GM18909 (cell line): ENCODE measurements at regions not wholly inside any gene's neighbourhood (a gene's known extent, or its start where the extent isn't known, plus 50 kb on each side); places are given as distances from the start of the nearest gene placed in this dataset.
A peak's percentile ranks its signal among the peaks of the same experiment; 100 is the strongest.
"Not testable (repeated sequence)": the region's sequence is repeated elsewhere in the genome, so short reads cannot be mapped to it uniquely, and the experiment has no call there.

Source experiments
- ATAC-seq: cut with Tn5 transposase; IDR thresholded peaks from one replicate; pipeline ENCODE4 v1.9.1; 2021; ENCODE audit warnings: mild to moderate bottlenecking; ENCODE audit not compliant: unreplicated experiment, poor library complexity

- no peak for ATAC-seq
Measured at GRCh38 chr7:94100723-94101345, 96.7 kb upstream of the BET1 start.

DNA sequence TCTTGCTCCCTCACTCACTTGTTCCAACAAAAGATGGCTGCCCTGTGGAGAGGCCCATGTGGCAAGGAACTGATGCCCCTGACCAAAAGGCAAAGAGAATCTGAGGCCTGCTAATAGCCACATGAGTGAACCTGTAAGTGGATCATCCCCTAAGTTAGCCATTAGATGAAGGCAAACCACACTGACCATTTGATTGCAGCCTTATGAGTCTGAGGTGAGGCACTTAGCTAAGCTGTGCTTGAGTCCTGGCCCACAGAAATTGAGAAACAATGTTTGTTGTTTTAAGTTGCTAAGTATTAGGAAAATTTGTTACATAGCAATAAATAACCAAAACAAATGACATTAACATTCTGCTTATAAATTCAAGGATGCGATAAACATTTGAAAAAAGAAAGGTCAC is 100.1 kb upstream of the BET1 start:
- ATAC-seq: no peak

DNA sequence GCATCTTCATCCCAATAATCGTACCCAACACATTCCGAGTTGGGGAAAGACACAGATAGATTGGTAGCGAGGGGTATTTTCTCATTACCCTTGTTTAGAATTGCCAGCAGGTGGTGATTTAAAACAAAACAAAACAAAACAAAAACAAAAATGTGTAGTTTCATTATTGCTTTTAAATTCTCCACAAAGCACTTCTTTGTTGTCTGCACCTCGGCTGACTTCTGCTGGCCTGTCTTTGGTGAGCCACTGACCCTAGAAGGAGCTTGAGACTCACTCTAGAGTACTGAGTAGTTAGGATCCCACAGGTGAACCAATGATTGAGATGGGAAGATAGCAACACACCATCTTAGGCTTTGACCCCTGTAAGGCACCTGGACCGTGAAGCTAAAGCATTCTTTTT is 105.4 kb upstream of the BET1 start:
- ATAC-seq: no peak

GRCh38 chr7:94111009-94111408 is 106.9 kb upstream of the BET1 start:
- peak; percentile 58 for ATAC-seq

GRCh38 chr7:94115316-94115715 is 111.2 kb upstream of the BET1 start:
- ATAC-seq: no peak

DNA sequence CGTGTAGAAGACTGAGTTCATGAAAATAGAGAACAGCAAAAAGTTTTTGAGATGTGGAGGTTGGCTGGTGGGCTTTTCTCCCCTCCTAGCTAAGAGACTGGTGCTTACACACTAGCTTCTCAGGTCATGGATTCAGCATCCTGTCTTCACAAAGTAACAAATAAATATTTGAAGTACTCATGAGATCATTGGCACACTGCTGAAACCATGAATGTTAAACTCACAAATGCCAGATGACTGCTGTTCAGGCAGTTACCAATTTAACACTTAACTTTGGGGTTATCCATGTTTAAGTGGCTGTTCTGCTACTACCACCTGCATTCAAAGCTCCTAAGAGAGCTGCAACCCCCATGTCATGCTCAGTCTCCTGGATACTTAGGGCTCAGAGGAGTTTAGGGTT is 119.0 kb upstream of the BET1 start:
- no peak for ATAC-seq

GRCh38 chr7:94127026-94127425 is 122.9 kb upstream of the BET1 start:
- no peak for ATAC-seq

GRCh38 chr7:94128072-94128471 is 123.9 kb upstream of the BET1 start:
- ATAC-seq: no peak

DNA sequence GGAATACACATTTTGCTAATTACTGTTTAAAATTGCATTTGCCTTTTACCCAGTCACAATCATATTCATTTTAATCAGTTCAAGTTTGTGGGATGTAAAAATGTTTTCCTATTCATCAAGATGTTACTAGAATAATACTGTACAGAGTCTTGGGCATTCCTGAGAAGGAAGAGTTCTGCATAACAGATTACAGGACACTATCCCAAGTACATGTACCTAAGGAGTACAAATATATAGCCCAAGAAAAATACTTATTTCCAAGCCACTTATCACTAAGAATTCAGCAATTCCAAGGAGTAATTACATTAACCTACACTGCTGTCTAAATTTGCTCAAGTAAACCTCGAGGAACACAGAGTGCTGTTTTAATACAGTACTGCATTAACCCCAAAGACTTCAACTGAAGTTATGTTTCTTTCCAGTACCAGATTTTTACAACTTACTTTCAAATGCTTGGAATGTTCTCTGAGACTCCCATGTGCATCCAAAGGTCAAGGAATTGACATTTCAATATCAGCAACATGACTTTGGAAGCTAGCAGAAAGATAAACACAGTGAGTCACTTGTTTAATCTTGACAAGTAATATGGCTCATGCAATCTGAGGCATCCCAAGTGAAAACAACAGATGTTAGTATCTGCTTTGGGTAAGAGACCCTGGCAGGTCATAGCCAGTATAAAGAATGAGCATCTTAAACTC is 125.4 kb upstream of the BET1 start:
- no peak for ATAC-seq

GRCh38 chr7:94130716-94131115 is 126.6 kb upstream of the BET1 start:
- ATAC-seq: no peak

DNA sequence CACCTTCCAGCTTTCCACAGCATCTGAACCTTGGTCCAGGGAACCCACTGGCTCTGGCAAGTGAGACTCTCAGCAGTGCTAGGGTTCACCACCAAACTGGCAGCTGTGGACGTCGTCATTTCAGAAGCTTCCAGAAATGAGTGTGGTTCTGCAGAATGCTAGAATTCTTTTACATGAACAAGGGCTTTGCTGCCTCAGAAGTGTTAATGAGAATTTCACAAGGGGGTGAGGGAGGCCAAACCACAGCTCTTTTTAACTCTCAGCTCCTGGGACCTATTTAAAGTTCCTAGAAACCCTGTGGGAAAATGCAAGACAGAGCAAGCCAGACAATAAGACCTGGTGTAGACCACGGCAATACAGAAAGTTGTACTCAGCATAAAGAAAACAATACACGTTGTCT is 129.3 kb upstream of the BET1 start:
- ATAC-seq: peak; percentile 45

DNA sequence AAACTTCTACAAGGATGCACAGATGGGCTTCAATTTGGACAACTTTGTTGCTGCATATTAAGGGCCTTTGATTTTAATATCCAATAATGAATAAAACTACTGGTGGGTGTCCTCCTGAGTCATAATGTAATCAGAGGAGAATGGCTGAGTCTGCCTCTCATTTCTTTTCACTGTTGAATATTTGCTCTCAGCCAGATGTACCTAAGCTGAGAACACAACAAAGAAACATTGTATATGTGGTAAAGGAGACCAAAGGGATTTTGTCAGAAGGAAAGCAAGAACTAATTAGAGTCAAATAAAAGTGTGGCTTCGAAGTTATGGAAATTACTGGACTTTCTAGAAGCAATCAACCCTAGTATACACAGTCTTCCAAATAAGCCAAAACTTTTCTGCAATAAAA is 131.0 kb upstream of the BET1 start:
- no peak for ATAC-seq

DNA sequence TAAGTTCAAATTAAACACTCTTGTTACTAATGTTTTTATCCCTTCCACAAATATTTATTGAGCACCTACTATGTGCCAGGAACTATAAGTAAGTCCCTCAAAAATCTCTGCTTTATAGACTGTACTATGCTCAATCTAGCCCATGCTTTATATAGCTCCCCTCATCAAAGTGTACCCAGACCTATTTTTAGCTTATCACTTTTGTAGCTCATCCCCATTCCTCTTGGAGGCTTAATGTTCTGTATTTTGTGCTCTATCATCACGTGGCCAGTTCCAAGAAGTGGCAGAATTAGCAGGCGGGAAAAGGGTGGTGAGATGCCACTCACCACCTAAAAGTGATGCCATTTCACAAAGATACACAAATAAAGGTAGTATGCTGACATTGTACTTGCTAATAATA is 138.1 kb upstream of the BET1 start:
- ATAC-seq: no peak

GRCh38 chr7:94145602-94146001 is 141.4 kb upstream of the BET1 start:
- ATAC-seq: no peak

DNA sequence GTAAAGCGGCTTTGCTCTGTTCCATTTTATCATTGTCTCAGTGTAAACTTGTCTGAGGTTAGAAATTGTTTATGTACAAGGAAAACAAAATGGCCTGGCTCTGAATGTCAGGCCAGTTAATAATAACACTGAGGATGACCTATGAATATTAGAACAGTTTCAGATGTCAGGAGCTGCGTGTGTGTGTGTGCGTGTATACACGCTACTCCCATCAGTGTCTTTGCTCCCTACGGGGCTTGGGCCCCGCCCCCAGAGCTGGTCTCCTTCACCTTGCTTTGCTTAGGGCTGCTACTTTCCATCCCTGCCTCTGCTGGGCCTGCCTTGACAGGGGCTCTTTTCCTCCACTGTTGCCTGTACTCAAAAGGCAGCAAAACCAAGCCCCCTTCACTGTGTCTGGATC is 142.3 kb upstream of the BET1 start:
- ATAC-seq: no peak

GRCh38 chr7:94149789-94150545 is 145.8 kb upstream of the BET1 start:
- no peak for ATAC-seq

DNA sequence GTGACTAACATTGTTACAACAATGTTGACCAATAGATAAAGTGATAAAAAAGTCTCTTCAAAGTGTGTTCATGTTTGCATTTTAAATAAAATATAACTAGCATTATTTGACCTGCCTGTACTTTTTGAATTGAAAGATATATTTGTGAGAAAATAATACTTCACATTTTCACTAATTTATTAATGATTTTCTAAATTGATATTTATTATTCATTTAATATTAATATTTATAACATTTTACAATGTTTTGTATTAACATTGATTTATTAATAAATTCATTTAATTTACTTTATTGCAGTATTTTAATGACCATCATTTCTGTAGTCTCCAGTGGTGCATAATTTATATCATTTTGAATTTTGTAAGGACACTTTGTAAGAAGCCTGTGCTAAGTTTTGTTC is 150.0 kb upstream of the BET1 start:
- ATAC-seq: no peak

GRCh38 chr7:94154858-94155257 is 150.7 kb upstream of the BET1 start:
- no peak for ATAC-seq

DNA sequence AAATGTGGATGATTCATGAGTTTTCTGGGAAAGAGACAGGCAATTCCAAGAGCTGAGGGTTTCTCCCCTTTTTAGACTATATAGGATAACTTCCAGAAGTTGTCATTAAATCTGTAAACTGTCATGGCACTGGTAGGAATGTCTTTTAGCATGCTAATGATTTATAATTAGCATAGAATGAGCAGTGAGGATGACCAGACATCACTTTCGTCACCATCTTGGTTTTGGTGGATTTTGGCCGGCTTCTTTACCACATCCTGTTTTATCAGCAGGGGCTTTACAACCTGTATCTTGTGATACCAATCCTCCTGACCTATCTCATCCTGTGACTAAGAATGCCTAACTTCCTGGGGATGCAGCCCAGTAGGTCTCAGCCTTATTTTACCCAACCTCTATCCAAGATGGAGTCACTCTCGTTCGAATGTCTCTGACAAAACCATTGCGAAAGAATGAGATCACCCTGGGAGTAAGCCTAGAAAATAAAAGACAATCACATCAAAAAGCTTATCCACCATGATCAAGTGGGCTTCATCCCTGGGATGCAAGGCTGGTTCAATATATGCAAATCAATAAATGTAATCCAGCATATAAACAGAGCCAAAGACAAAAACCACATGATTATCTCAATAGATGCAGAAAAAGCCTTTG is 153.6 kb upstream of the BET1 start:
- ATAC-seq: not testable (repeated sequence)

DNA sequence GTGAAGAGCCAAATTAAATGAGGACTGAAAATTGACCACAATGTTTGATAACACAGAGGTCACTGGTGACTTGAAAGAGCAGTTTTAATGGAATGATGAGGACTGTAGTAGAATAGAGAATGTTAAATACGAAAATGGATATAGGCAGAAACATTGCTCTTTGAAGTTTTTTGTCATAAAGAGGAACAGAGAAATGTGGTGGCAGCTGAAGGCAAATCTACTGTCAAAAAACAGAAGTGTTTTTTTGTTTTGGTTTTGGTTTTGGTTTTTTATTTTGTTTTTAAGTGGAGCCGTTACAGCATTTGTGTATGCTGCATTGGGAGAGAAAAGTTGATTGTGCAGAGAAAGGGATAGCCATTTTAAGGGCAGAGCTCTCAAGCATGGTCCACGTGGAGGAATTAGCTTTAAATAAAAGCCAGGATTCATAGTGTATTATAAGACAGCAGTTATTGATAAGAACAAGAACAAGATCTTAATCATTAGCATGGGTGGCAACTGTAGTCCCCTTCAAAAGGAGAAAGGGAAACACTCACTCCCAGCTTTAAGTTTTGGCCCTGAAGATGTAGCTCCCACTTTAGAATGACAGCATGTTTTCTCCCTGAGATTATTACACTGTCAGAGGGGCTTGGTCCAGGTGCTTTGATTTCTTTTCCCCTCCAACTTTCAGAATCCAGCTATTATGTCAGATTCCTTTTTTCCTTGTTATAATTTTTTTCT is 156.7 kb upstream of the BET1 start:
- peak; percentile 95 for ATAC-seq
